Fibroblast of peridontal ligament (primary cell): ENCODE measurements at regions not wholly inside any gene's neighbourhood (a gene's known extent, or its start where the extent isn't known, plus 50 kb on each side); places are given as distances from the start of the nearest gene placed in this dataset.
"Not testable (repeated sequence)": the region's sequence is repeated elsewhere in the genome, so short reads cannot be mapped to it uniquely, and the experiment has no call there.

Experiments
- DNase-seq: peaks from one replicate; pipeline ENCODE4 v3.0.0-alpha.2; 2010; ENCODE audit errors: extremely low read depth

DNA sequence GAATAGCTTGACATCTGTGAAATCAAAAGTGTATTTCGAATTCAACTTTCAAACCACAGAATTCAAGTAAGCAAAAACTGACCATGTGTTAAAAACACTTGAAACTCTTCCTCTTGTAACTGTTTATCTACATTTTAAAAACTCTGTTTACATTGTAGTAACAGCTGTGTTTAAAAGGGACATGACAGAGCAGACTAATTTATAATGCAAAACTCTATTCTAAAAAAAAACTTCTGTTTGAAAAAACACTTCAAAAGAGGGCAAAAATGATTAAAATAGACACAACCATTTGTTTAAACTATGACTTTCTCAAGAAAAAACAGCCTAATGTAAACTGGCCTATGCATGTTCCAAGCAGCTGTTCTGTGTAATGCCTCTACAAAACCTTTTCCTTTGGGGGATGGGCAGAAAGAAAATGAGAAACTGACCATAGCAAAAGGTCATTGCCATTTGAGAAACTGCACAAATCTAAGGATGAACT lies 149.1 kb upstream of the HMGA2 start:
- peak; percentile 84 for DNase-seq

- not testable (repeated sequence) for DNase-seq
Measured at GRCh38 chr12:65678172-65678571, 146.1 kb upstream of the HMGA2 start.

DNA sequence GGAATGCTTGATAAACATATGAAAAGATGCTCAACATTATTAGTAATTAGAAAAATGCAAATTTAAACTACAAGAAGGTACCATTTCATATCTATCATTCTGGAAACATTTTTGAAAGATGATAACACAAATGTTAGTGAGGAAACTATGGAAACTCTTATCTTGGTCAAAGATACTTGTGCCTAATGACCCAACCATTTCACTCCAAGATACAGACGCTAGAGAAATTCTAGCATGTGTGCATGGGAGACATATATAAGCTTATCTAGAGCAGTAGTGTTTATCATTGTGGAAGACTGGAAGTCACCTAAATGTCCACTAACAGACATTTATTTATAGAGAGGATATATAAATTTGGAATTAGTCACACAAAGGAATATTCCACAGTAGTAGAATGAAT lies 143.1 kb upstream of the HMGA2 start:
- DNase-seq = no peak

DNA sequence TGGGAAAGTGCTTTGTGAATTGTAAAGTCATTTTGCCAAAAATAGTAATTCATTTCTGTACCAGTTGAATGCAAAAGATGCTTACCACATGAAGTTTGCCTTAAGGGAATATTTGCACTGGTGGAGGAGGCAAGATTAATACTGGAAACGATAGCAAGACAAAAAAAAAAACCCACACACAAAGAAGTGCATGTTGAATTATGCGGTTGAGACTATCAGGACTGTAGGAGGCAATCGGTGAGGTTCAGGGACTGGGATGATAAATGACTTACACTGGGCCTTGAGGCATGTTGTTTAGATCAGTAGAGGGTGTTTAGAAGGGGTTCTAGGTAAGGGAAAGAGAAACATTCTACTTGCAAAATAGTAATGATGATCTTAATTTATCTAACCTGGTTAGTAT lies 142.2 kb upstream of the HMGA2 start:
- no peak for DNase-seq

GRCh38 chr12:65684906-65685305 lies 139.4 kb upstream of the HMGA2 start:
- DNase-seq = no peak

DNA sequence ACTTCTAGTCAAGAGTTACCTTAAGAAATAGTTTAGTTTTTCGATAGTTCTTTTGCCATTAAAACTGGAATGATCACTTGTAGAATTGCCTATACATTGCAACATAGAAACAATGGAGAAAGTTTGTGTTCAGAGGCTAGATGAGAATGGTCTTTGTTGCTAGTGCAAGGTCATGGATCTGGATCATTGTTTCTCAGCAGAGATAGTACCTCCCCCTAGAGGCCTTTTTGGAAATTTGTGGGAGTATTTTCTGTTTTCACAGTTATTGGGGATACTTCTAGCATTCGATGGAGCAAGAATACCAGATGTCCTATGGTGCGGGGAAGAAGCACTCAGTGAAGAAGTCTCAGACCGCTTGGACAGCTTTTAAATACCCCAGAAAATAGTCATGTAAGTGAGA lies 138.8 kb upstream of the HMGA2 start:
- peak; percentile 67 for DNase-seq

GRCh38 chr12:65689508-65689907 lies 134.8 kb upstream of the HMGA2 start:
- no peak for DNase-seq

- DNase-seq = no peak
Measured at GRCh38 chr12:65690477-65690876, 133.8 kb upstream of the HMGA2 start.

- DNase-seq = no peak
Measured at GRCh38 chr12:65694130-65694529, 130.2 kb upstream of the HMGA2 start.

DNA sequence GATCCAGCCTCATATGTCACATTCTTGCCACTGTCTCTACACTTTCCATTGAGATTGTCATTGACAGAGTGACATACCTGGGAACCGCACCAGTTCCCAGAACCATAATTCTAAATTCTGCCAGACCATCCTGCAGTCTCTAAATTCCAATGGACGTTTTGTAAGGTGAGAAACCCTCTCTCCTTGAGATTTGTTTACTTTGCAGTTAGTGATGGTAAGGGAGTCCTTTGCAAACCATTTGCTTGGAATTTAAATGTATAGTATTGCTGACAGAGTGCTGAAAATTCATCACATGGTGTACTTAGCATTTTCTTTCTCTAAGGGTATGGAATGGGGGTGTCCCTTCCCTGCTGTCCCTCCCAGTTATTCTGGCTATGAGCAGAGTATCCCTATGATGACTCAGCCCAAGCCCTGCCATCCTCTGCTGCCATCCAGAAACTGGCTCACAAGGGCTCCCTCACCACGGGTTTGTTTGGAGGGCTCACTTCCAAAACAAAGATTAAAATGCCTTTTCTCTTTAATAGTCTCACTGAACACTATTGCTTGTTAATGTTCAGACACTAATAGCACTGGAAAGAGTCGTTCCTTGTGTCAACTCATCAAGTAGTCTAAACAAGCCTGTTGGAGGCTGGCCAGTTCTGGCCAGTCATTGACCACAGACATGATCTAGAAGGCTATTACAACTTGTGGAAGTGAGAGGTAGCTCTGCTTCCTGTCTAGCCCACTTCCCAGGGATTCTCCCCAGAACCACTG lies 129.0 kb upstream of the HMGA2 start:
- DNase-seq = peak; percentile 93

GRCh38 chr12:65696227-65696626 lies 128.1 kb upstream of the HMGA2 start:
- no peak for DNase-seq

DNA sequence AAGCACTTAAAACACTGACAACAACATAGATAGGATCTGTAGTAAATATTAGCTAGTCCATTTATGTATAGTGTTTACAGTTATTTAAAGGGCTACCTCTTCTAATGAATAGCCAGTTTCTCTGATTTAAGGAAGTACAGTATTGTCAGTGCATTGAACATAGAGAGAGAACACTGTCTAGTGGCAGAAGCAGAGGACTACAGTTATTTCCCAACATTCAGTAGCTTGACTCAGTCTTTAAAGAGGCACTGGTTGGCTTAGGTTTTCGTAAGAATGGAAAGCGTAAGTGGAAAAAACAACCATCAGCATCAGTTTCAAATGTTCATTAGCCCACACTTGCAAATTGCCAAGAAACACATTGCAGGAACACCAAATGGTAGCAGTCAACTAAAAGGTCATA lies 125.0 kb upstream of the HMGA2 start:
- DNase-seq = peak; percentile 67

DNA sequence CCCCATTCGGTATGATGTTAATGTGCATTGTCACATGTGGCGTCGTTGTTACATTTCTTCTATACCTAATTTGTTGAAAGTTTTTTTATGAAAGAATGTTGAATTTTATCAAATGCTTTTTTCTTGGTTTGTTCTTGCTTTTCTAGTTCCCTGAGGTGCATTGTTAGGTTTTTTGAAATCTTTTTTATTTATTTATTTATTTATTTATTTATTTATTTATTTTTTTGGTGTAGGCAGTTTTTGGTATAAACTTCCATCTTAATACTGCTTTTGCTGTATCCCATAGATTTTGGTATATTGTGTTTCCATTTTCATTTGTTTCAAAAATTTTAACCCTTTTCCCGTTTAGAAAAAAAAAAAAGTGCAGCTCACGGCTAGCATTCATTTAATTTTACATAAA lies 121.1 kb upstream of the HMGA2 start:
- no peak for DNase-seq

DNA sequence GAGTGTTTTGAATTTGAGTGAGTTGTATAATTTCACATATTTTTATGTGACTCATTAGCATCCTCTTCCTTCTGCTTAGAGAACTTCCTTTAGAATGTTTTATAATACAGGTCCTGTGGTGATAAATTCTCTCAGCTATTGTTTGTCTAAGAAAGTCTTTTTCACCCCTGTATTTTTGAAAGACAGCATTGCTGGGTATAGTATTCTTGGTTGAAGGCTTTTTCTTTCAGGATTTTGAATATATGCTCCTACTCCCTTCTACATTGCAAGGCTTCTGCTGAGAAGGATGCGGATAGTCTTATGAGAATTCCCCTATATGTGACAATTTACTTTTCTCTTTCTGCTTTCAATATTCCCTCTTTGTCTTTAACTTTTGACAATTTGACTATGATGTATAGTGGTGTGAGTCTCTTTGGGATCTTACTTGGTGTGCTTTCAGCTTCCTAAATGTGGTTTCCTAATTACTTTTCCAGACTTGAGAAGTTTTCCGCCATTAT lies 118.9 kb upstream of the HMGA2 start:
- DNase-seq = no peak

DNA sequence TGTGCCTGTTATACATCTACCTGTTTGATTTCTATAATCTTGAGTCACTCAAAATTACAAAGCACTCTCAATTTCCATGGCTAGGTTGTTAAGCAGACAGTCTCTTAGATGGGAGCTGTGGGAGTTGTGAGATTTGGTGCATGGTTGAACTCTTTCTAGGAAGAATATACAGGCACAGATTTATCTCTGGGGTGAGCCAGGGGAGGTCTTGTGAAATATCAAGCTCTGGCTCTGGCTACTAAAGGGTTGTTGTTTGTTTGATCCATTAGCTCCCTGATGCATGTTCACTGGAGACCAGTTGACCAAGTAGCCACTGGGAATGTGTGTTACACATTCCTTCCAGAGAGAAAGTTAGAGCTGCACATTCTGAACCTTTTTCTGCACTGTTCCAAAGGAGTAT lies 117.2 kb upstream of the HMGA2 start:
- no peak for DNase-seq

DNA sequence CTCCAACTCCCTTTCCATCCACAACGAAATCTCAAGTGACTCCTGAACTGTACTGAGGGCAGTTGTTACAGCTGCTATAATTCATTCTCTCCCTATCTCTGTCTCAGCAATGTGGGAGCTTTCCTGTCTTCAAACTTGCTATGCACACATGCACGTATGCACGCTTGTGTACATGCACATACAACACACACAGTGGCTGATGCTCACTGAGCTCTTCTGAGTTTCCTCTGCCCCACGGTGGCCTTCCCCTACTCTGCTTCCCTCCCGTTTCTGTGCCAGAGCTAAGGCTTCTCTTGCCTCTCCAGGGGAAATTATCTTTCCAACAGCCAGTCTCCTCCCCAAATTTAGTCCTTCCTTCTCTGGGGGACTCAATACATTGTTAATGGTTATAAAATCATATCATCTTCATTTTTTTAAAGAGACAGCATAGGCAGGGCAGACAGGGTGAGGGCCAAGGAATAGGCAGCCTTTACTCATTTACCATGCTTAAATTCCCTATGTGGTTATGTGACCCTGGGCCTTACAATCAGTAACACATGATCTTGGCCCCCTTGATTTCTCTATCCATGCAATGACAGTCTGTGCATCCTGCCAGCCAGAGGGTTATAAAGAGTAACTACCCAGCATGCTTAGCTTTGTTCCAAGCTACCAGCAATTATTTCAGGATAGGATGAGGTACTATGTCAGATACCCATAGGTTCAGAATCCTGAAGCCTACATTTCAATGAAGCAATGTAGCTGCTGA lies 111.9 kb upstream of the HMGA2 start:
- DNase-seq = no peak

DNA sequence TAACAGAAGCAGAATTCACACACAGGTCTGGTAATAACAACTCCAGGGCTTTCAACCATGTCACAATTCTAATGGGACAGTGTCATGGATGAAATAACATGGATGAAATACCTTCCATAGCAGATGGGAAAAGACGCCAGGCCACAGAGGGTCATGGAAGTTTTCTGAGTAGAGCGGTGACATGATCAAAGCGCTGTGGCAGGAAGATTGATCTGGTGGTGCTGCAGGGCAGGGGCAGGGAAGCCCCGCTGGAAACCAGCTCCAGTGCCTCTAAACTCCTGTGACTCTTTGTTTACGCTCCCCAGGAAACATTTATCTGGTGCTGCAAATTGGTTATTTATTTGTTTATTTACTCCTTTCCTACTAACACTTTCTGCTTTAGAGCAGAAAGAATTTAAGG lies 108.3 kb upstream of the HMGA2 start:
- no peak for DNase-seq

- DNase-seq = peak; percentile 69
Measured at GRCh38 chr12:65720136-65721130, 103.8 kb upstream of the HMGA2 start.

GRCh38 chr12:65721541-65722190 lies 102.6 kb upstream of the HMGA2 start:
- no peak for DNase-seq

GRCh38 chr12:65725376-65725775 lies 98.9 kb upstream of the HMGA2 start:
- peak; percentile 40 for DNase-seq

GRCh38 chr12:65728455-65728847 lies 95.8 kb upstream of the HMGA2 start:
- DNase-seq = no peak
